Neural cell (in vitro differentiated cells): ENCODE measurements at regions not wholly inside any gene's neighbourhood (a gene's known extent, or its start where the extent isn't known, plus 50 kb on each side); places are given as distances from the start of the nearest gene placed in this dataset.
A peak's percentile ranks its signal among the peaks of the same experiment; 100 is the strongest.
"Not testable (repeated sequence)": the region's sequence is repeated elsewhere in the genome, so short reads cannot be mapped to it uniquely, and the experiment has no call there.

Source experiments
- H2AFZ ChIP-seq: fragments of 200-600, 300-800 bp; sonication (generic), shearing (Covaris generic); 2 replicates; pipeline ENCODE4 v1.6.0; 2014; ENCODE audit warnings: low read depth, mild to moderate bottlenecking, antibody characterized with exemption, low read length, moderate library complexity
- H3F3A ChIP-seq: fragments of 200-600 bp; shearing (Covaris generic); 2 replicates; pipeline ENCODE4 v1.6.1; 2016; ENCODE audit warnings: mild to moderate bottlenecking, moderate library complexity, mixed read lengths, antibody characterized with exemption, low read length; ENCODE audit not compliant: insufficient read depth, poor library complexity, severe bottlenecking
- H3K27ac ChIP-seq: fragments of 200-600, 300-800 bp; sonication (generic), shearing (Covaris generic); 2 replicates; pipeline ENCODE4 v1.5.1; 2014; ENCODE audit warnings: mild to moderate bottlenecking, low read length, moderate library complexity
- H3K27me3 ChIP-seq: fragments of 300-800, 200-600 bp; sonication (generic), shearing (Covaris generic); 2 replicates; pipeline ENCODE4 v1.6.0; 2014; ENCODE audit warnings: mild to moderate bottlenecking, low read depth, low read length, moderate library complexity; ENCODE audit not compliant: insufficient read depth
- H3K36me3 ChIP-seq: fragments of 300-800, 200-600 bp; sonication (generic), shearing (Covaris generic); 2 replicates; pipeline ENCODE4 v1.5.1; 2014; ENCODE audit warnings: mild to moderate bottlenecking, antibody characterized with exemption, low read length, moderate library complexity; ENCODE audit not compliant: insufficient read depth
- H3K4me2 ChIP-seq: fragments of 300-800, 200-600 bp; sonication (generic), shearing (Covaris generic); 2 replicates; pipeline ENCODE4 v1.6.0; 2014; ENCODE audit warnings: mild to moderate bottlenecking, low read length
- H3K4me3 ChIP-seq: fragments of 300-800, 200-600 bp; sonication (generic), shearing (Covaris generic); 2 replicates; pipeline ENCODE4 v1.5.1; 2014; ENCODE audit warnings: mild to moderate bottlenecking, low read length, moderate library complexity
- H3K79me2 ChIP-seq: fragments of 200-600 bp; shearing (Covaris generic); replicated peaks from 2 replicates; pipeline ENCODE4 v1.6.0; 2014; ENCODE audit warnings: mild to moderate bottlenecking, low read length, moderate library complexity; ENCODE audit not compliant: insufficient read depth
- H3K9ac ChIP-seq: fragments of 300-800, 200-600 bp; sonication (generic), shearing (Covaris generic); 2 replicates; pipeline ENCODE4 v1.6.1; 2016; ENCODE audit warnings: mild to moderate bottlenecking, low read length, mixed read lengths
- H3K9me2 ChIP-seq: fragments of 200-600 bp; shearing (Covaris generic); 2 replicates; pipeline ENCODE4 v1.6.1; 2016; ENCODE audit warnings: mild to moderate bottlenecking, low read length, mixed read lengths; ENCODE audit not compliant: insufficient read depth
- H3K9me3 ChIP-seq: fragments of 200-600, 300-800 bp; sonication (generic), shearing (Covaris generic); 2 replicates; pipeline ENCODE4 v1.6.1; 2016; ENCODE audit warnings: mild to moderate bottlenecking, mixed run types, low read length, moderate library complexity, mixed read lengths
- H4K20me1 ChIP-seq: fragments of 200-600 bp; shearing (Covaris generic); 2 replicates; pipeline ENCODE4 v1.6.1; 2016; ENCODE audit warnings: mild to moderate bottlenecking, mixed run types; ENCODE audit not compliant: insufficient read depth

- H4K20me1 ChIP-seq, H3K27ac ChIP-seq, H3K4me2 ChIP-seq, H3K36me3 ChIP-seq, H3K9me2 ChIP-seq, H3K9ac ChIP-seq, H2AFZ ChIP-seq, H3K27me3 ChIP-seq, H3F3A ChIP-seq, H3K9me3 ChIP-seq, H3K79me2 ChIP-seq: not testable (repeated sequence)
- peak overlapping the region; percentile 21 for H3K4me3 ChIP-seq
These were observed 160.6 kb downstream of the CRLF3 start for GRCh38 chr17:30663727-30664455.

- H3K4me3 ChIP-seq, H3F3A ChIP-seq, H3K36me3 ChIP-seq, H3K27me3 ChIP-seq, H2AFZ ChIP-seq, H3K9ac ChIP-seq, H3K9me2 ChIP-seq, H3K4me2 ChIP-seq, H4K20me1 ChIP-seq, H3K9me3 ChIP-seq, H3K27ac ChIP-seq, H3K79me2 ChIP-seq: not testable (repeated sequence)
These were observed 167.3 kb downstream of the CRLF3 start for GRCh38 chr17:30657148-30657547.

- not testable (repeated sequence) for H4K20me1 ChIP-seq, H3K27me3 ChIP-seq, H2AFZ ChIP-seq, H3K4me2 ChIP-seq, H3K4me3 ChIP-seq, H3K27ac ChIP-seq, H3K9me2 ChIP-seq, H3F3A ChIP-seq, H3K36me3 ChIP-seq, H3K9me3 ChIP-seq, H3K9ac ChIP-seq, H3K79me2 ChIP-seq
These were observed 171.5 kb downstream of the CRLF3 start for GRCh38 chr17:30653038-30653437.

- H3K79me2 ChIP-seq, H3K27ac ChIP-seq, H3K9me3 ChIP-seq, H3K9me2 ChIP-seq, H3K9ac ChIP-seq, H3K4me3 ChIP-seq, H3K27me3 ChIP-seq, H4K20me1 ChIP-seq, H3K4me2 ChIP-seq, H3K36me3 ChIP-seq, H3F3A ChIP-seq, H2AFZ ChIP-seq: not testable (repeated sequence)
These were observed 172.9 kb downstream of the GOSR1 start for GRCh38 chr17:30650149-30650548.

- H3K9ac ChIP-seq, H3F3A ChIP-seq, H3K9me3 ChIP-seq, H4K20me1 ChIP-seq, H2AFZ ChIP-seq, H3K27me3 ChIP-seq, H3K27ac ChIP-seq, H3K4me3 ChIP-seq, H3K36me3 ChIP-seq, H3K4me2 ChIP-seq, H3K9me2 ChIP-seq, H3K79me2 ChIP-seq: not testable (repeated sequence)
These were observed 170.9 kb downstream of the GOSR1 start for GRCh38 chr17:30648015-30648620.

GRCh38 chr17:30645875-30646274, 168.7 kb downstream of the GOSR1 start:
- not testable (repeated sequence) for H3K36me3 ChIP-seq, H3F3A ChIP-seq, H2AFZ ChIP-seq, H3K9me2 ChIP-seq, H3K4me2 ChIP-seq, H3K4me3 ChIP-seq, H3K27ac ChIP-seq, H4K20me1 ChIP-seq, H3K79me2 ChIP-seq, H3K9me3 ChIP-seq, H3K9ac ChIP-seq, H3K27me3 ChIP-seq

GRCh38 chr17:30644713-30645112, 167.5 kb downstream of the GOSR1 start:
- H3F3A ChIP-seq, H3K36me3 ChIP-seq, H3K4me3 ChIP-seq, H3K27me3 ChIP-seq, H3K4me2 ChIP-seq, H3K9ac ChIP-seq, H3K9me2 ChIP-seq, H4K20me1 ChIP-seq, H3K9me3 ChIP-seq, H2AFZ ChIP-seq, H3K27ac ChIP-seq, H3K79me2 ChIP-seq: not testable (repeated sequence)

GRCh38 chr17:30644287-30644686, 167.1 kb downstream of the GOSR1 start:
- not testable (repeated sequence) for H3K4me2 ChIP-seq, H3K27me3 ChIP-seq, H3K9me2 ChIP-seq, H3K4me3 ChIP-seq, H3K27ac ChIP-seq, H3K9ac ChIP-seq, H4K20me1 ChIP-seq, H2AFZ ChIP-seq, H3K79me2 ChIP-seq, H3K9me3 ChIP-seq, H3K36me3 ChIP-seq, H3F3A ChIP-seq
